K562 (cell line): ENCODE measurements at regions not wholly inside any gene's neighbourhood (a gene's known extent, or its start where the extent isn't known, plus 50 kb on each side); places are given as distances from the start of the nearest gene placed in this dataset.

Source experiments
- ATAC-seq: fragments of 200-7000 bp; cut with Tn5 transposase; 3 replicates; pipeline ENCODE4 v1.9.1; 2020; ENCODE audit warnings: moderate library complexity
- BruUV-seq: library from RNA; stranded (reverse); fragments of 400-500 nt; replicated peaks from 2 replicates; lab custom pipeline; 2021; lab: Mats Ljungman, UMichigan
- CTCF ChIA-PET: fragments of 300-600 bp; formaldehyde crosslinking; extraction: SDS; loops from one replicate; lab custom pipeline; 2021; ENCODE audit warnings: low intra/inter-chr PET ratio; lab: Yijun Ruan, JAX
- POLR2A ChIA-PET: fragments of 300-600, 350-650 bp; sonication (Branson Sonifier 250); formaldehyde crosslinking; extraction: SDS; loops from one replicate; lab custom pipeline; 2021; ENCODE audit warnings: antibody characterized with exemption, inconsistent platforms; lab: Yijun Ruan, JAX
- DNase-seq, 4 experiments: peaks; one replicate each; pipeline versions ENCODE4 v3.0.0 to v3.0.0-alpha.2; 2011 to 2018; ENCODE audit warnings: low spot score in 3 of 4, mixed read lengths in 3 of 4; ENCODE audit errors: extremely low read depth in 1 of 4
- FAIRE-seq: peaks from 2 replicates; lab custom pipeline; 2011; peaks lifted over from hg19 to GRCh38; lab: Jason Lieb, UNC
- H2AFZ ChIP-seq: 2 replicates; pipeline ENCODE4 v1.6.0; 2011; ENCODE audit warnings: low read depth, low read length, control low read depth, inconsistent platforms
- H3K27ac ChIP-seq: fragments of 200-600 bp; 3 replicates; pipeline ENCODE4 v1.8.0; 2011; ENCODE audit warnings: low read depth, mild to moderate bottlenecking, control low read depth, inconsistent platforms, low read length, moderate library complexity, mixed read lengths; ENCODE audit errors: extremely low read depth
- H3K27me3 ChIP-seq, 2 experiments: fragments of 300-600 bp in 1 of 2; 2 replicates in 1 of 2; 3 replicates in 1 of 2; pipeline versions ENCODE4 v1.6.0 to v1.8.0; 2011; ENCODE audit warnings: inconsistent platforms in 2 of 2, low read length in 2 of 2, mild to moderate bottlenecking in 1 of 2, mixed read lengths in 1 of 2, moderate library complexity in 1 of 2; ENCODE audit not compliant: control insufficient read depth in 2 of 2, insufficient read depth in 2 of 2
- H3K36me3 ChIP-seq: fragments of 300-600 bp; 3 replicates; pipeline ENCODE4 v1.8.0; 2011; ENCODE audit warnings: mild to moderate bottlenecking, low read length, inconsistent platforms; ENCODE audit not compliant: control insufficient read depth, insufficient read depth
- H3K4me1 ChIP-seq, 2 experiments: fragments of 200-600 bp in 1 of 2; replicated peaks in 1 of 2; 2 replicates in 1 of 2; 3 replicates in 1 of 2; pipeline versions ENCODE4 v1.5.1 to v1.8.0; 2011; ENCODE audit warnings: inconsistent platforms in 2 of 2, low read length in 2 of 2, mild to moderate bottlenecking in 1 of 2, mixed read lengths in 1 of 2, moderate library complexity in 1 of 2; ENCODE audit not compliant: control insufficient read depth in 2 of 2, insufficient read depth in 2 of 2
- H3K4me2 ChIP-seq: 2 replicates; pipeline ENCODE4 v1.6.1; 2011; ENCODE audit warnings: low read length, control low read depth, inconsistent platforms, mixed read lengths; ENCODE audit not compliant: insufficient read depth
- H3K4me3 ChIP-seq: fragments of 200-600 bp; sonication (generic), shearing (Covaris generic); 2 replicates; pipeline ENCODE4 v1.5.1; 2016; ENCODE audit warnings: control low read depth, inconsistent platforms
- H3K79me2 ChIP-seq: fragments of 200-600 bp; 3 replicates; pipeline ENCODE4 v1.8.0; 2011; ENCODE audit warnings: low read length, inconsistent platforms; ENCODE audit not compliant: control insufficient read depth, insufficient read depth
- H3K9ac ChIP-seq, 2 experiments: 2 replicates each; pipeline versions ENCODE4 v1.6.0 to v1.6.1; 2011; ENCODE audit warnings: low read depth in 2 of 2, low read length in 2 of 2, control low read depth in 1 of 2, inconsistent platforms in 1 of 2, mild to moderate bottlenecking in 1 of 2, mixed read lengths in 1 of 2; ENCODE audit not compliant: insufficient read depth in 1 of 2
- H3K9me1 ChIP-seq: one replicate; pipeline ENCODE4 v1.6.0; 2011; ENCODE audit warnings: inconsistent platforms, mild to moderate bottlenecking, low read length, moderate library complexity; ENCODE audit not compliant: control insufficient read depth, insufficient read depth
- H3K9me3 ChIP-seq: replicated peaks from 2 replicates; pipeline ENCODE4 v1.5.1; 2011; ENCODE audit warnings: low read depth, low read length, inconsistent platforms; ENCODE audit not compliant: control insufficient read depth, insufficient read depth
- H4K20me1 ChIP-seq: replicated peaks from 2 replicates; pipeline ENCODE4 v1.6.1; 2011; ENCODE audit warnings: low read length, inconsistent platforms, mixed read lengths; ENCODE audit not compliant: control insufficient read depth, insufficient read depth
- ATF3 ChIP-seq, 2 experiments: fragments of 450-650 bp in 1 of 2; sonication (generic) in 1 of 2; formaldehyde crosslinking in 1 of 2; IDR thresholded peaks in 1 of 2; conservative IDR thresholded peaks in 1 of 2; 2 replicates each; pipeline versions ENCODE4 v1.6.1 to v1.8.1; 2016 to 2023; ENCODE audit warnings: mild to moderate bottlenecking in 2 of 2, moderate library complexity in 2 of 2, inconsistent platforms in 1 of 2, missing genetic modification reagents in 1 of 2
- CEBPB ChIP-seq: fragments of 450-650 bp; IDR thresholded peaks from 2 replicates; pipeline ENCODE4 v1.6.1; 2016; ENCODE audit warnings: missing genetic modification characterization, missing compliant biosample characterization
- CEBPG ChIP-seq, 3 experiments: fragments of 200-800 bp in 1 of 3; sonication (Bioruptor generic) in 1 of 3; sonication (generic) in 1 of 3; formaldehyde crosslinking in 1 of 3; IDR thresholded peaks in 2 of 3; conservative IDR thresholded peaks in 1 of 3; 2 replicates each; pipeline versions ENCODE4 v1.6.1 to v1.8.0; 2016 to 2022; ENCODE audit warnings: missing compliant biosample characterization in 2 of 3, missing genetic modification characterization in 2 of 3, mild to moderate bottlenecking in 1 of 3, missing genetic modification reagents in 1 of 3
- EWSR1 ChIP-seq: fragments of 450-650 bp; IDR thresholded peaks from 2 replicates; pipeline ENCODE4 v1.6.1; 2018; ENCODE audit warnings: borderline replicate concordance, mild to moderate bottlenecking, low read depth, moderate library complexity; ENCODE audit not compliant: partially characterized antibody
- WGBS: fragments of 100-300 bp; shearing (Covaris generic); methylation state at CpG from one replicate; pipeline ENCODE4 v1.1.6; 2016; ENCODE audit warnings: low coverage, mixed read lengths; ENCODE audit not compliant: insufficient coverage; ENCODE audit errors: missing lambda C conversion rate; 5-methylcytosine and 5-hydroxymethylcytosine counted together
- in situ Hi-C: fragments of 300-500 bp; cut with MboI; formaldehyde crosslinking; loops from 4 replicates; pipeline ENCODE4 v1.15.0; 2018; ENCODE audit warnings: inconsistent platforms, mixed read lengths
- intact Hi-C: fragments of 100-400 bp; cut with micrococcal nuclease; formaldehyde crosslinking; loops from 2 replicates; pipeline ENCODE4 v1.14.2; 2022

- Histone ChIP-seq H3K27ac (no peak overlapping the region), H4K20me1 (no peaks in the 10 kb centered on the region), H2AFZ (no peak overlapping the region), H3K4me1 (no peaks in the 10 kb centered on the region), H3K36me3 (no peaks in the 10 kb centered on the region), H3K9me3 (no peaks in the 10 kb centered on the region), H3K4me2 (no peak overlapping the region), H3K9me1 (no peaks in the 10 kb centered on the region), H3K79me2 (no peaks in the 10 kb centered on the region), H3K9ac (no peak overlapping the region), H3K27me3 (no peaks in the 10 kb centered on the region), H3K4me3 (no peak overlapping the region)
- in situ Hi-C loops (no loop called here), intact Hi-C loops (no loop called here)
- no peak for TF ChIP-seq EWSR1
- TF ChIP-seq CEBPB (tag): 0 out of 2 replicates have a peak, but pooled peaks have one; percentile 14
- TF ChIP-seq ATF3 (IDR thresholded peaks at IDR 0.05): 0 out of 2 replicates have a peak, but pooled peaks have one; percentile 36
- no peak for TF ChIP-seq ATF3 (CRISPR knock-in tag; conservative IDR thresholded peaks at IDR 0.05)
- TF ChIP-seq CEBPG (CRISPR knock-in tag; IDR thresholded peaks at IDR 0.05): no peak
- peak in 1 of 2 experiments; percentile 47; a peak in 1 of 4 replicates for TF ChIP-seq CEBPG (tag; conservative IDR thresholded peaks at IDR 0.05 in 1 of 2, IDR thresholded peaks at IDR 0.05 in 1 of 2)
- ChIA-PET CTCF (no interaction called here), POLR2A (no interaction called here)
- DNase-seq (no peak), FAIRE-seq (no peak), ATAC-seq (no peak)
- 4% methylated on average over 5 of the region's 5 CpGs for WGBS
- BruUV-seq: no TSS peak
These were observed 211.3 kb upstream of the DPP6 start for GRCh38 chr7:153840861-153841260.
